ENCODE measurements at regions not wholly inside any gene's neighbourhood (a gene's known extent, or its start where the extent isn't known, plus 50 kb on each side); places are given as distances from the start of the nearest gene placed in this dataset.
"Not testable (repeated sequence)": the region's sequence is repeated elsewhere in the genome, so short reads cannot be mapped to it uniquely, and the experiment has no call there.

DNA sequence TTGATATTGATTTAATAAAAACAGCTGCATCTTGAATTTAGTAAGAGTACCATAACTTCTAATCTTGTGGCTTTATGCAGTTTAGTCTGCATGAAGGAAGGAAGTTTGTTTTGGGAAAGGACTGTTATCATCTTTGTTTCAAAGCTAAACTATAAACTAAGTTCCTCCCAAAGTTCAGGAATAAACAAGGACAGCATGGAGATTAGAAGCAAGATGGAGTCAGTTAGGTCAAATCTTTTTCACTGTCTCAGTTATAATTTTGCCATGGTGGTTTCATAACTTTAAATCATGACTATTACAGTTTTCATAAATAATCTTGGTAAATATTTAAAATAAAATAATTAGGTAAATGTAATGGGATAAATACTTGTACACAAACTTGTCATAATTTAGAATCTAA is 189.9 kb upstream of the ETV3 start:
- not testable (repeated sequence) for DNase-seq (ENCODE audit: low read depth in 1 of 2, low spot score in 1 of 2)

DNA sequence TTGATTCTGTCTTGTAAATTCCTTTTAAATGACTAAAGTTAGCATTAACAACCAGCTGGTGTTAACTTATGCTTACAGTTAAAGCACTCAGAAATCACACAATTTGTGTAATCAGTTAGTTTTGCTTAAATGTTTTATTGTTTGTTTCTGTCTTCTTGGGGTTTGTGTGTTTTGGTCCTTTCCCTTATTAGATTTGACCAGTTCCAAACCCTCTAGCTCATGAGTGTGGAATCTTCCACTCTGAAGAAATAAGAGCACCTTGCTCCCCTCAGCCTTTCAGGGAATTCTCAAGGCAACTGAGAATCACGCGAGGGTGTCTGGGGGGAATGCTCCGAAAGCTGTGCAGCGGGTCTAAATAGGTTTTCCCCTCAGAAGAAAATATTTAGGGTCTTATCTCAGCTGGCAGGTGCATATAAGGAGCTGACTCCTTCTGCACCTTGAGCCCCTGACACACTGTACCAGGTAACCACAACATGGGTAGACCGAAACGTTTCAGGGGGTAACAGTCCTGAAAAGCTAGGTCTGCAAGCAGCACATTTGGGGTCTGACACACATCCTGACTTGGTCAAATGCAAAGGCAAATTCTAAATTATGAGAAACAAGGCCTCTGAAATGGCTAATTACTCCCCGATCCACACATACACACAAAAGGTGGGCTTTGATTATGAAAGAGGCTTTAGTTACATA is 188.1 kb upstream of the ETV3 start:
- no peak for DNase-seq (ENCODE audit: low read depth in 1 of 2, low spot score in 1 of 2)

DNA sequence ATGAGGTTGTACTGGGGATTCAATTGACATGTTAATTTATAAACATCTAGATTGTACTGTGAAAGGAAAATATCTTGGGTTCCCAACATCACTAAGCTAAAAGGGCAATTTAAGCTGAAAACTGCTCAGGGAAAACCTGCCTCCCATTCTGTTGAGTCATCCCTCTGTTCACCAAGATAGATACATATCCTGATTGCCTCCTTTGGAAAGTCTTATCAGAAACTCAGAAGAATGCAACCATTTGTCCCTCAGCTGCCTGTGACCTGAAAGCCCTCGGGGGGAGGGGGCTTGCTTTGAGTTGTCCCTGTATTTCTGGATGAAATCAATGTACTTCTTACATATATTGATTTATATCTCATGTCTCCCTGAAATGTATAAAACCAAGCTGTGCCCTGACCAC is 187.0 kb upstream of the ETV3 start:
- DNase-seq (ENCODE audit: low read depth in 1 of 2, low spot score in 1 of 2) = no peak

DNA sequence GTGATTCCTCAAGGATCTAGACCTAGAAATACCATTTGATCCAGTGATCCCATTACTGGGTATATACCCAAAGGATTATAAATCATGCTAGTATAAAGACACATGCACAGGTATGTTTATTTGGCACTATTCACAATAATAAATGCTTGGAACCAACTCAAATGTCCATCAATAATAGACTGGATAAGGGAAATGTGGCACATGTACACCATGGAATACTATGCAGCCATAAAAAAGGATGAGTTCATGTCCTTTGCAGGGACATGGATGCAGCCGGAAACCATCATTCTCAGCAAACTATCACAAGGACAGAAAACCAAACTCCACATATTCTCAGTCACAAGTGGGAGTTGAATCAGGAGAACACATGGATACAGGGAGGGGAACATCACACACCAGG is 183.8 kb upstream of the ETV3 start:
- not testable (repeated sequence) for DNase-seq (ENCODE audit: low read depth in 1 of 2, low spot score in 1 of 2)

DNA sequence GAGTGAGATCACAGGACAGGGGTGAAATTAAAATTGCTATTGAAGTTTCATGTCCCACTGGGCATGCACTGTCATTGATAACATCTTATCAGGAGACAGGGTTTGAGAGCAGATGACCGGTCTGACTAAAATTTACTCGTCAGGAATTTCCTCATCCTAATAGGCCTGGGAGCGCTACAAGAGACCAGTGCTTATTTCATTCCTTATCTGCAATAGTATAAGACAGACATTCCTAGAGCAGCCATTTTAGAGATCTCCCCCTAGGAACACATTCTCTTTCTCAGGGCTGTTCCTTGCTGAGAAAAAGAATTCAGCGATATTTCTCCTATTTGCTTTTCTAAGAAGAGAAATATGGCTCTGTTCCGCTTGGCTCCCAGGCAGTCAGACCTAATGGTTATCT is 181.4 kb upstream of the ETV3 start:
- no peak for DNase-seq (ENCODE audit: low read depth in 1 of 2, low spot score in 1 of 2)

DNA sequence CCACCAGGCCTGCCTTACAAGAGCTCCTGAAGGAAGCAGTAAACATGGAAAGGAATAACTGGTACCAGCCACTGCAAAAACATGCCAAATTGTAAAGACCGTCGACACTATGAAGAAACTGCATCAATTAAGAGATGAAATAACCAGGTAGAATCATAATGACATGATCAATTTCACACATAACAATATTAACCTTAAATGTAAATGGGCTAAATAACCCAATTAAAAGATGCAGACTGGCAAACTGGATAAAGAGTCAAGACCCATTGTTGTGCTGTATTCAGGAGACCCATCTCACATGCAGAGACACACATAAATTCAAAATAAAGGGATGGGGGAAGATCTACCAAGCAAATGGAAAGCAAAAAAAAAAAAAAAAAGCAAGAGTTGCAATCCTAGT is 179.0 kb upstream of the ETV3 start:
- not testable (repeated sequence) for DNase-seq (ENCODE audit: low read depth in 1 of 2, low spot score in 1 of 2)

DNA sequence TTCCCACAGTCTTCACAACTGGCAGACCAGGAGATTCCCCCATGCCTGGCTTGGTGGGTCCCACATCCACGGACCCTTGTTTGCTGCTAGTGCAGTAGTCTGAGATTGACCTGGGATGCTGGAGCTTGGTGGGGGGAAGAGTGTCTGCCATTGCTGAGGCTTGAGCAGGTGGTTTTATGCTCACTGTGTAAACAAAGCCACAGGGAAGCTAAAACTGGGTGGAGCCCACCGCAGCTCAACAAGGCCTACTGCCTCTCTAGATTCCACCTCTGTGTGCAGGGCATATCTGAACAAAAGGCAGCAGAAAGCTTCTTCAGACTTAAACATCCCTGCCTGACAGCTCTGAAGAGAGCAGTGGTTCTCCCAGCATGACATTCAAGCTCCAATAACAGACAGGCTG is 177.3 kb upstream of the ETV3 start:
- no peak for DNase-seq (ENCODE audit: low read depth in 1 of 2, low spot score in 1 of 2)

DNA sequence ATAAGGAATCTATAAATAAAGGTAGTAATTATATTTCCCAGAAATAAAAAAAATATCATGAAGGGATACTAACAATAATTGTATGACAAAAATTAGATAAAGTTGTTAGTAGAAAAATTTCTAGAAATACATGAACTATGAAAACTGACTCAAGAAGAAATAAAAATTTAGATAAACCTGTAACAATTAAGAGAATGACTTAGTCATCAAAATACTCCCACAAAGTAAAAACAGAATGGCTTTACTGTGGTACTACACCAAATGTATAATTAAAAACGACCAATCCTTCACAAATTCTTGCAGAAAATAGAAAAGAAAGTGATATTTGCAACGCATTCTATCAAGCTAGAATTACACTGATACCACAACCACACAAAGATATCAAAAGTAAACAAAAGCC is 176.2 kb upstream of the ETV3 start:
- no peak for DNase-seq (ENCODE audit: low read depth in 1 of 2, low spot score in 1 of 2)

DNA sequence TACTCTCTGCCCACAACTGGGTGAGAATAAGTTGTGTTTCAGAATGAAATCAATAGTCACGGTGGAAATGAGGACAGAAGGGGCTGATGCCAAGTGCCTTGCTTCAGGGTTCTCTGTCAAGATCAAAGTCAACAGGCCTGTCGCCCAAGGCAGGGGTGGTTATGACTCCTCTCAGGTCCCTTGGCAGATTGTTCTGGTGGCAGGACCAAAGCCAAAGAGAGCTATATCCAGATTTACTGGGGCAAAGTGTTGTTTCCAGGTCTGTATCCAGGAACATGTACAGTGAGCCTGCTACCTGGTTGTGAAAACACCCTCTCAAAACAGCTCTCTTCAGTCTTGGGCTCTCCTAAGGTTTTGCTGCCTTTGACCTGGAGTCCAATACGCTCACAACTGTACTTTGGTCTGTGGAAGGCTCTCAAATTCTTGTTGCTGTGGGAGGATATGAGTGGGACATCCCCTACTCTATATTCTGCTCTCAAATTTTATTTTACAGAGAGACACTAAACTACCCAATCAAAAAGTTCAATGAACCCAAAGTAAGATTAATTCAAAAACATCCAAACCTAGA is 175.1 kb upstream of the ETV3 start:
- no peak for DNase-seq (ENCODE audit: low read depth in 1 of 2, low spot score in 1 of 2)

DNA sequence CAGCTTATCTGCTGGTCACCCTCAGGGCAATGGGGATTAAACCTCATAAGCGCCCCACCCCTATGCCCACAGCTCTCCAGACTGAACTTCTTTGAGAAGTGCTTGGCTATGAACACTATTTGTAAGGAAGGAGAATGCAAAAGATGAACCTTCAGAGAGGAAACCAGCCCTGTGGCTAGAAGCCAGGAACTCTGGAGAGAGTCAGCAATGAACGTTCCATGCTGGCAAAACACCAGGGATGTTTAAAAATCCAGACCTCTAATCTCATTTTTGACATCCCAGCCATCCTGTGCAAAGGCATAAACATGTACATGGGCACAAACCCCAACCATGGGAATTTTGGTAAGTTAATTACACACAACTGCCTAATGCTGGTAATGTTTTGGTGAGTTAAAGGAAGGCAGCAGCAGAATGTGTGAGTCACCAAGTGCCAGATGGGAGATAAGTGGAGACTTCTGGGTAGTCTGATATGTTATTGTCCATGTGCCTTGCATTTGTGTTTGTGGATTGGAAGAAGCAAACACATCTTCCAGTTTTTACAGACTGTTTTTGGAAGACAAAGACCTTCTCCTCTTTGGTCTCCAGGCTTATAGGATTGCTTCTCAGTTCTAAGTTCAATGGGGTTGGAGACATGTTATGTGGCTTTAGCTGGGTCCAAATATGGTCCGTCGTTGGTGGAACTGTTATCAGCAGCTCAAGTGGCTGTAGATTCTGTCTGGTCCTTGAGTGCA is 174.1 kb upstream of the ETV3 start:
- DNase-seq (ENCODE audit: low read depth in 1 of 2, low spot score in 1 of 2) = no peak

DNA sequence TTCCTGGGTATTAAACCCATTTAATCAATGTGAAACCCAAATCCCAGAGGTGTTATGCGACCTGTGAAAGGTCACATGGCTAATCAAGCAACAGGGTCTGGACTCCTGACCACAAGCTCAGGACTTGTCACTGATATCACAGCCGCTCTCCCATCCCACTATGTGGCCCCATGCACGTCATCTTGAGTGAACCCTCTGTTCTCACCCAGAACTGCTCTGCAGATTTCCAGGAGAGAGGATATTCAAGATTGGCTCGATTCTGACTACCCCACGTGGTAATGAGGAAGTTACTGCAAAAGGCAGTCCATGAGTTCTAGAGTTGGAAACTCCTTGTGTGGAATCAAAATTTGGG is 173.5 kb upstream of the ETV3 start:
- no peak for DNase-seq (ENCODE audit: low read depth in 1 of 2, low spot score in 1 of 2)

DNA sequence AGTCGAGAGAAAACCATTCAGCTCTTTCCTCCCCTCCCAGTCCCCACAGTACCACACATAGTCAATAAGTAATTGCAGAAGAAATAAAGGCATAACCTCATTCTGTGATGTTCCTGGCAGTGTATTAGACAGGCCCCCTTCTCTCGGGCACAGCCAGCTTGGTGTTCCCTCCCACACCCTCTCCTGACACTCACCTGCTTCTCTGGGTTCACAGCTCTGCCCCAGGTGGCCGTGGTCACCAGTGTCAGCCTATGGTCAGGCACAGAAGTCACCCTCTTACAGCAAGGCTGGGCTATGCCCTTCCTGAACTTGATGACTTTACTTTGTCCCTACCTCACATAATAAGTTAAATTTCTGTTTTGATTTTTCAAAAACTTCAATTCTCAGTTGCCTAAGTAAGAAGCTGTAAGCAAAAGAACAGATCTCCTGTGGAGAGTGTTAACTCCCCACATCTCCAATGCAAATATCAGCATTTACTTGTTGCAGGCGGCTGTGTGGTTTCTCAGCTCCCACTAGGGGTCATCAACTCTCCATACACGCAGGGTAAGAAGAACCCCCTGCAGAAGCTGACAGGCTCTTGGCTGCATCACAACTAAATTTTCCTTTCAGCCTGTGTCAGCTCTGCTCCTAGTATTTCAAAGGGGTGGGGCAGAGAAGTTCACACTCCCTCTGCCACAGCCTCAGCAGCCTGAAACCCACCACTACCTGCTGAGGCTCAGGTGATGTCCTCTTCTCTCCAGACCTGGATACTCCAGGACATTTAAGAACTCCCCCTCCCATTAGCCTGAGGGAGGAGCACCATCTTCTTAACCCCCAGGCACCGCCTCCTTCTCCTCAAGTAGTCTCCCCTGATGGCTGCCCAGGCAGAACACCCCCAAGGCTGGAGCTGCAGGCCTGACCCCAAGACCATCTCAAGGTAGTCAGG is 172.9 kb upstream of the ETV3 start:
- DNase-seq (ENCODE audit: low read depth in 1 of 2, low spot score in 1 of 2) = not testable (repeated sequence)

DNA sequence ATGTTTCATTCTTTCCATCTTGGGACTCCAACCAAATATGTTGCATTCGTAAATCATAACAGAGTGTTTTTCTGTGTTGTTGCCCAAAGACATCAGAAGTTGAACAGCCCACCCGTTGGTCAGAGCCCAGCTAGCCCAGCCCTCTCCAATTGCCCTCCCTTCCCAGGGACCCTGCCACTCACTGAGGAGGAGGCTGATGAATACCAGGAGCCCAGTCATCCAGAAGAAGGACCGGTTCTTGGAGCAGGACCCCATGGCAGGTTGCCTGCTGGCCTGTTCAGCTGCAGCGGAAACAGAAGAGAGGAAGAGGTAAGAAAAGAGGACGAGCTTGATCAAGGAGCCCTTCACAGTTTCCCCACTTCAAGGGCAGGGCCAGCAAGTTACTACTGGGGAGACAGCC is 172.2 kb upstream of the ETV3 start:
- DNase-seq (ENCODE audit: low read depth in 1 of 2, low spot score in 1 of 2) = no peak

DNA sequence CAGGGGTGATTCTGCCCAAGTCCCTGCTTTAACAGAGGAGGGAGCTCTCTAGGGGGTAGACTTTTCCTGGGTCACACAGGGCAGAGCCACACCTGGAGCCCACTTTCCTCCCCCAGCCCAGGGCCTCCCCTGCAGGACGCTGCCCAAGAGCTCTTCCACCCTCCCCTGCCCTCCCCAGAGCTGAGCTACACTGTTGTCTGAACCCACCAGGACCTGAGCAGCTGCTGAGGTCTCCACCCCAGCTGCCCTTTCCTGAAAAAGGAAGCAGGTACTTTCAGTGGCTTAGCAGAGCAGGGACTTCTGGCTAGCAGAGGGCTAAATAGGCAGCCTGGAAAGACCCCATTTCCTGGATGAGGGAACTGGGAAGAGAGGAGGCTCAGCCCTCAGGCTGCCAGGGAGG is 169.3 kb upstream of the ETV3 start:
- DNase-seq (ENCODE audit: low read depth in 1 of 2, low spot score in 1 of 2) = no peak

DNA sequence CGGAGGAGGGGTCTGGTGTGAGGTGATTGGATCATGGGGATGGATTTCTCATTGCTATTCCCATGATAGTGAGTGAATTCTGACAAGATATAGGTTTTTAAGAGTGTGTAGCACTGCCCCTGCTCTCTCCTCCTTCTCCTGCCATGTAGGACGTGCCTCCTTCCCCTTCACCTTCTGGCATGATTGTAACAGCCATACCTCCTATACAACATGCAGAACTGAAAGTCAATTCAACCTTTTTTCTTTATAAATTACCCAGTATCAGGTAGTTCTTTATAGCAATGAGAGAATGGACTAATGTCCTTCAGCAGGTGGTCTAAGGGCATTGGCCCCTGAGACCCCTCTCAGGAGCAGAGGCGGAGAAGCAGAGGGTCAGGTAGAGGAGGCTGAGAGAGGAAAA is 168.7 kb upstream of the ETV3 start:
- DNase-seq (ENCODE audit: low read depth in 1 of 2, low spot score in 1 of 2) = no peak

DNA sequence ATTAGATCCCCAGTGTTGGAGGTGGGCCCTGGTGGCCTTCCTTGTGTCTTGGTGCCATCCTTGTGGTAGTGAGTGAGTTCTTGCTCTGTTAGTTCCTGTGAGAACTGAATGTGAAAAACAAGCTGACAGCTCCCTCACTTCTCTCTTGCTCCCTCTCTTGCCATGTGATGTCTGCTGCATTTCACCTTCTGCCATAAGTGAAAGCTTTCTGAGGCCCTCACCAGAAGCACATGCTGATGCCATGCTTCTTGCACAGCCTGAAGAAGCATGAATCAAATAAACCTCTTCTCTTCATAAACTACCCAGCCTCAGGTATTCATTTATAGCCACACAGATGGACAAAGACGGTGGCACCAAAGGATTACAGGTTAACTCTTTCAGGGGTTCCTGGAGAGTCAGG is 166.1 kb upstream of the ETV3 start:
- no peak for DNase-seq (ENCODE audit: low read depth in 1 of 2, low spot score in 1 of 2)

DNA sequence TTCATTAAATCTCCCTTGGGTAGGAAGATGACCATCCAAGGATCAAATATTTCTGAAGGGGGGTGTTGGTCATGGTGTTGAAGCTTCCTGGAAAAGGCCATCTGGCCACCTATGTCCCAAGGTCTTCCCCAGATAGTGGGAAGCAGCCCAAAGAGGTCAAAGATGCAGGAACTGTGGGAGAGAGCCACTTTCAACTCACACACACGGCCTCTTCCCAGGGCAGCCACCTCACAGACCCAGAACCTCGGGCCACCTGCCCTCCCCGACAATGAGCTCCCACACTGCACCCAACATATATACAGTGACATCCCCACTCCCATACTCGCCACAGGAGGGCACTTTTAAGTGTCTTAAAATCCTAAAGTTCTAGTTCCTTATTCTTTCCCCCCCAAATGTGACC is 164.5 kb upstream of the ETV3 start:
- DNase-seq (ENCODE audit: low read depth in 1 of 2, low spot score in 1 of 2) = no peak

DNA sequence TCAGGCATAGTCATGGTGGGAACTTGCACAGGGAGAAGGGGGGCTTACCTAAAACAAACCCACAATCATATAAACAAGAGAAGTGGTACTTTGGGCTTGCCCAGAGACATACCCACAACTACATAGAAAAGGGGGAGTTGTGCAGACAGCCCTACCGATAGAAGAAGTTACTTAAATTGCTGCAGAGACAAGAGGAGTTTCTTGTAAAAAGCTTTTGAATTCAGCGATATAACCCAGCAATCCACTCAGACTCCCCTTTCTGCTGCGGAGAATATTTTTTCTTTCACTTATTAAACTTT is 164.0 kb upstream of the ETV3 start:
- DNase-seq (ENCODE audit: low read depth in 1 of 2, low spot score in 1 of 2) = no peak

DNA sequence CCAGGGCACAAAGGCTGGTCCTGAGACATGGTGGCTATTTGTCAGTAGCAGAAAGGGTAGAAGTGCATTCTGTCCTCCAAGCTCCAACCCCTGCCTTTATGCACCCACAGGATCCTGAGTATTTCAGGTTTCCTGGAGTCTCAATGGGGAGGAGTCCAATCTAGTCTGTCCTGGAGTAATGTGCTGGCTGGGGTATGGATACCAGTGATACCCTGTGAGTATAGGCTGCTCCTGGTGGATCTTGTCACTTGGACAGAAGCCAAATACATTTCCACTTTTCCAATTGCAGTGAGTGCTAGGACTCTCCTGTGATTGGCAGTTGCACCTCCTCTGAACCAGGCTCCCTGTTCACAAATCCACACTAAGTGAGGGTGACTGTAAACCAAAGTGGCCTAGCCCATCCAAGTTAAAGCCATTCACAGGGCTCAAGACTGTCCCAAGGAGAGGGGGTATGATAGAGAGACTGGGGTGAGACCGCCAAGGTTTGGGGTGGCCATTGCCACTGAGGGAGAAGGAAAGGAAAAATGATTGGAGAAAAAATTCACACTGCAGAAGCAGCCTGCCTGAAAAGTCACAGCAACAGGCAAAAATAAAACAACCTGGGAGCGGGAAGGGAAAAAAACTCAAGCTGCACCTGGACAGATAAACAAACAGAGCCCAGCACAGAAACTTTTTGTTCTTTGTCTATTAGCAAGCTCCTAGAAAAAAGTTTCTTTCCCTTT is 163.4 kb upstream of the ETV3 start:
- DNase-seq (ENCODE audit: low read depth in 1 of 2, low spot score in 1 of 2) = no peak

DNA sequence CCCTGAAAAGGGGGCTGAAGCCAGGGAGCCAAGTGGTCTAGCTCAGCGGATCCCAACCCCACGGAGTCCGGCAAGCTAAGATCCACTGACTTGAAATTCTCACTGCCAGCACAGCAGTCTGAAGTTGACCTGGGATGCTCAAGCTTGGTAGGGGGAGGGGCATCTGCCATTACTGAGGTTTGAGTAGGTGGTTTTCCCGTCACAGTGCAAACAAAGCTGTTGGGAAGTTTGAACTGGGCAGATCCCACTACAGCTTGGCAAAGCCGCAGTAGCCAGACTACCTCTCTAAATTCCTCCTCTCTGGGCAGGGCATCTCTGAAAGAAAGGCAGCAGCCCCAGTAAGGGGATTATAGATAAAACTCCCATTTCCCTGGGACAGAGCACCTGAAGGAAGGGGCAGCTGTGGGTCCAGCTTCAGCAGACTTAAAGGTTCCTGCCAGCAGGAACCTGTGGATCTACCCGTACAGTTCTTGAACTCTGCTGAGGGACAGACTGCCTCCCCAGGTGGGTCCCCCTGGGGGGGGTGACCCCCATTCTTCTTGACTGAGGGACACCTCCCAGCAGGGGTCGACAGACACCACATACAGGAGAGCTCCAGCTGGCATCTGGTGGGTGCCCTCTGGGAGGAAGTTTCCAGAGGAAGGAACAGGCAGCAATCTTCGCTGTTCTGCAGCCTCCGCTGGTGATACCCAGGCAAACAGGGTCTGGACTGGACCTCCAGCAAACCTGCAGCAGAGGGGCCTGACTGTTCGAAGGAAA is 156.4 kb upstream of the ETV3 start:
- not testable (repeated sequence) for DNase-seq (ENCODE audit: low read depth in 1 of 2, low spot score in 1 of 2)
